ES-I3 (cell line): ENCODE measurements at regions not wholly inside any gene's neighbourhood (a gene's known extent, or its start where the extent isn't known, plus 50 kb on each side); places are given as distances from the start of the nearest gene placed in this dataset.
"Not testable (repeated sequence)": the region's sequence is repeated elsewhere in the genome, so short reads cannot be mapped to it uniquely, and the experiment has no call there.

Experiments used
- H3K36me3 ChIP-seq: 2 replicates; pipeline ENCODE4 v1.6.1; 2013; ENCODE audit warnings: mild to moderate bottlenecking, low read length, control low read depth, moderate library complexity; ENCODE audit not compliant: insufficient read depth
- H3K4me1 ChIP-seq: 2 replicates; pipeline ENCODE4 v1.6.1; 2013; ENCODE audit warnings: mild to moderate bottlenecking, control low read depth, low read length; ENCODE audit not compliant: insufficient read depth
- H3K9ac ChIP-seq: 2 replicates; pipeline ENCODE4 v1.6.1; 2013; ENCODE audit warnings: low read depth, mild to moderate bottlenecking, low read length, moderate library complexity
- H3K9me3 ChIP-seq: 2 replicates; pipeline ENCODE4 v1.6.1; 2013; ENCODE audit warnings: mild to moderate bottlenecking, low read length, moderate library complexity; ENCODE audit not compliant: control insufficient read depth, insufficient read depth

GRCh38 chr16:72598696-72599095, 426.7 kb upstream of the PMFBP1 start:
- no peaks in the 10 kb centered on the region for H3K36me3 ChIP-seq
- no peak overlapping the region for H3K9ac ChIP-seq
- no peaks in the 10 kb centered on the region for H3K4me1 ChIP-seq
- no peaks in the 10 kb centered on the region for H3K9me3 ChIP-seq

GRCh38 chr16:72597938-72598337, 426.0 kb upstream of the PMFBP1 start:
- Histone ChIP-seq H3K36me3 (no peaks in the 10 kb centered on the region), H3K9me3 (no peaks in the 10 kb centered on the region), H3K9ac (no peak overlapping the region), H3K4me1 (no peaks in the 10 kb centered on the region)

GRCh38 chr16:72596373-72596772, 424.4 kb upstream of the PMFBP1 start:
- Histone ChIP-seq H3K9ac (no peak overlapping the region), H3K9me3 (no peaks in the 10 kb centered on the region), H3K4me1 (peaks cover 8% of the 10 kb centered on the region; the same call in 1 of the 2 replicates), H3K36me3 (no peaks in the 10 kb centered on the region)

GRCh38 chr16:72590151-72590937, 418.4 kb upstream of the PMFBP1 start:
- H3K9me3 ChIP-seq = no peaks in the 10 kb centered on the region
- no peaks in the 10 kb centered on the region for H3K36me3 ChIP-seq

GRCh38 chr16:72588551-72588950, 416.6 kb upstream of the PMFBP1 start:
- no peak overlapping the region for H3K9ac ChIP-seq
- H3K9me3 ChIP-seq = no peaks in the 10 kb centered on the region
- peaks cover 8% of the 10 kb centered on the region; the same call in 1 of the 2 replicates for H3K4me1 ChIP-seq
- H3K36me3 ChIP-seq = no peaks in the 10 kb centered on the region

More at GRCh38 chr16:72590151-72590937, 418.4 kb upstream of the PMFBP1 start:
- H3K4me1 ChIP-seq = peaks cover 8% of the 10 kb centered on the region; the same call in 1 of the 2 replicates
- H3K9ac ChIP-seq = no peak overlapping the region

- H3K9ac ChIP-seq, H3K4me1 ChIP-seq, H3K9me3 ChIP-seq, H3K36me3 ChIP-seq: not testable (repeated sequence)
These were observed 406.1 kb upstream of the PMFBP1 start for GRCh38 chr16:72578061-72578460.

GRCh38 chr16:72576189-72576588, 404.2 kb upstream of the PMFBP1 start:
- no peak overlapping the region for H3K9ac ChIP-seq
- H3K36me3 ChIP-seq = no peaks in the 10 kb centered on the region
- H3K4me1 ChIP-seq = no peaks in the 10 kb centered on the region
- H3K9me3 ChIP-seq = no peaks in the 10 kb centered on the region

- no peak overlapping the region for H3K9ac ChIP-seq
These were observed 397.7 kb upstream of the PMFBP1 start for GRCh38 chr16:72569677-72570076.

GRCh38 chr16:72568502-72568901, 396.5 kb upstream of the PMFBP1 start:
- Histone ChIP-seq H3K9ac (no peak overlapping the region), H3K4me1 (peaks cover 5% of the 10 kb centered on the region), H3K9me3 (no peaks in the 10 kb centered on the region), H3K36me3 (no peaks in the 10 kb centered on the region)

More at GRCh38 chr16:72569677-72570076, 397.7 kb upstream of the PMFBP1 start:
- H3K4me1 ChIP-seq = peaks cover 5% of the 10 kb centered on the region
- no peaks in the 10 kb centered on the region for H3K9me3 ChIP-seq
- H3K36me3 ChIP-seq = no peaks in the 10 kb centered on the region

GRCh38 chr16:72566174-72566573, 394.2 kb upstream of the PMFBP1 start:
- H3K9me3 ChIP-seq = no peaks in the 10 kb centered on the region
- no peaks in the 10 kb centered on the region for H3K36me3 ChIP-seq
- peaks cover 5% of the 10 kb centered on the region for H3K4me1 ChIP-seq
- H3K9ac ChIP-seq = no peak overlapping the region

GRCh38 chr16:72565106-72565505, 393.2 kb upstream of the PMFBP1 start:
- no peak overlapping the region for H3K9ac ChIP-seq
- H3K4me1 ChIP-seq = peaks cover 5% of the 10 kb centered on the region
- H3K9me3 ChIP-seq = no peaks in the 10 kb centered on the region
- H3K36me3 ChIP-seq = no peaks in the 10 kb centered on the region

GRCh38 chr16:72560617-72561016, 388.7 kb upstream of the PMFBP1 start:
- Histone ChIP-seq H3K9ac (no peak overlapping the region), H3K4me1 (no peaks in the 10 kb centered on the region), H3K36me3 (no peaks in the 10 kb centered on the region), H3K9me3 (no peaks in the 10 kb centered on the region)

- no peaks in the 10 kb centered on the region for H3K4me1 ChIP-seq
- H3K9ac ChIP-seq = no peak overlapping the region
- no peaks in the 10 kb centered on the region for H3K36me3 ChIP-seq
- H3K9me3 ChIP-seq = no peaks in the 10 kb centered on the region
These were observed 386.5 kb upstream of the PMFBP1 start for GRCh38 chr16:72558501-72558900.

GRCh38 chr16:72554935-72555334, 383.0 kb upstream of the PMFBP1 start:
- no peak overlapping the region for H3K9ac ChIP-seq
- H3K36me3 ChIP-seq = no peaks in the 10 kb centered on the region
- no peaks in the 10 kb centered on the region for H3K4me1 ChIP-seq
- H3K9me3 ChIP-seq = 0 out of 2 replicates have a peak, but pooled peaks cover 3% of the 10 kb centered on the region

- no peak overlapping the region for H3K9ac ChIP-seq
- 0 out of 2 replicates have a peak, but pooled peaks cover 3% of the 10 kb centered on the region for H3K9me3 ChIP-seq
- no peaks in the 10 kb centered on the region for H3K4me1 ChIP-seq
- H3K36me3 ChIP-seq = no peaks in the 10 kb centered on the region
These were observed 380.7 kb upstream of the PMFBP1 start for GRCh38 chr16:72552654-72553053.
